Activated naive CD4-positive, alpha-beta T cell treated with anti-CD3 and anti-CD28 coated beads for 36 hours (primary cell): ENCODE measurements at regions not wholly inside any gene's neighbourhood (a gene's known extent, or its start where the extent isn't known, plus 50 kb on each side); places are given as distances from the start of the nearest gene placed in this dataset.

Experiments
- CTCF ChIA-PET: fragments of 350-600 bp; sonication (Branson Sonifier 250); formaldehyde crosslinking; loops from one replicate; lab custom pipeline; 2021; ENCODE audit warnings: antibody characterized with exemption; lab: Charles Lee
- DNase-seq: peaks from one replicate; pipeline ENCODE4 v3.0.0-alpha.2; 2020
- H3K27ac Mint-ChIP-seq: one replicate; pipeline ENCODE4 v1.8.0; 2021; ENCODE audit warnings: mild to moderate bottlenecking, mixed read lengths
- H3K27me3 Mint-ChIP-seq: one replicate; pipeline ENCODE4 v1.8.0; 2021; ENCODE audit warnings: low read depth, mixed read lengths
- H3K36me3 Mint-ChIP-seq: one replicate; pipeline ENCODE4 v1.8.0; 2021; ENCODE audit warnings: low read depth, mixed read lengths
- H3K4me1 Mint-ChIP-seq: one replicate; pipeline ENCODE4 v1.8.0; 2021; ENCODE audit warnings: low read depth, mixed read lengths
- H3K4me3 Mint-ChIP-seq: one replicate; pipeline ENCODE4 v1.8.0; 2021; ENCODE audit warnings: mild to moderate bottlenecking, moderate library complexity, mixed read lengths
- H3K9me3 Mint-ChIP-seq: one replicate; pipeline ENCODE4 v1.8.0; 2021; ENCODE audit warnings: mixed read lengths
- intact Hi-C: fragments of 100-400 bp; cut with micrococcal nuclease; formaldehyde crosslinking; loops from one replicate; pipeline ENCODE4 v1.15.1; 2023

- CTCF ChIA-PET = no interaction called here
- no peaks in the 10 kb centered on the region for H3K36me3 Mint-ChIP-seq
- no peaks in the 10 kb centered on the region for H3K27me3 Mint-ChIP-seq
- no peak overlapping the region for H3K27ac Mint-ChIP-seq
- H3K9me3 Mint-ChIP-seq = no peaks in the 10 kb centered on the region
- H3K4me1 Mint-ChIP-seq = no peaks in the 10 kb centered on the region
- intact Hi-C loops = no loop called here
- H3K4me3 Mint-ChIP-seq = no peak overlapping the region
- DNase-seq = no peak
Measured at GRCh38 chr9:108188482-108188881, 667.3 kb downstream of the ACTL7B start.

- DNase-seq = no peak
- CTCF ChIA-PET = no interaction called here
- no peaks in the 10 kb centered on the region for H3K27me3 Mint-ChIP-seq
- no peaks in the 10 kb centered on the region for H3K36me3 Mint-ChIP-seq
- H3K27ac Mint-ChIP-seq = no peak overlapping the region
- no peaks in the 10 kb centered on the region for H3K4me1 Mint-ChIP-seq
- no peaks in the 10 kb centered on the region for H3K9me3 Mint-ChIP-seq
- intact Hi-C loops = no loop called here
- no peak overlapping the region for H3K4me3 Mint-ChIP-seq
Measured at GRCh38 chr9:108186642-108187395, 669.0 kb downstream of the ACTL7B start.

- CTCF ChIA-PET = no interaction called here
- no peaks in the 10 kb centered on the region for H3K27me3 Mint-ChIP-seq
- no peak overlapping the region for H3K4me3 Mint-ChIP-seq
- no peak overlapping the region for H3K27ac Mint-ChIP-seq
- H3K4me1 Mint-ChIP-seq = no peaks in the 10 kb centered on the region
- H3K9me3 Mint-ChIP-seq = no peaks in the 10 kb centered on the region
- DNase-seq = no peak
- intact Hi-C loops = no loop called here
- H3K36me3 Mint-ChIP-seq = no peaks in the 10 kb centered on the region
Measured at GRCh38 chr9:108185613-108186012, 670.2 kb downstream of the ACTL7B start.

DNA sequence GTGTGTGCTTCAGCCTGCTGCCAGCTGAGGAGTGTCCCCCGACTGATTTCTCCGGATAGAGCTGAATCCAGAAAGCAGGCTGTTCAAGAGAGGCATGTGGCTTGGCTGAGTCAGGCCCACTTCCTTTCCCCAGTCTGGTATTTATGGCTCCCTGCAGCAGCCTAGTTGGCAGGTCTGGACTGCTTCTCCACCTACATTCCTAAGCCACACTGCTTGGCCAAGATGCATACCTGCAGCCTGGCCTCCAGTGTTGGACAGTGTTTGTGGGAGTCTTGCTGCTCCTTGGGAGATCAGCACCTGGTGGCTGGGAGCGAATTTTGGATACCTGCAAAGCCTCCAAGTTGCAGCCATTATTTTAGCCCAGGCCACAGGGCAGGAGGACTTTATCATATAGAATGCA, 670.8 kb downstream of the ACTL7B start:
- Mint-ChIP-seq H3K27me3 (no peaks in the 10 kb centered on the region), H3K4me3 (no peak overlapping the region), H3K4me1 (no peaks in the 10 kb centered on the region), H3K36me3 (no peaks in the 10 kb centered on the region), H3K27ac (no peak overlapping the region), H3K9me3 (no peaks in the 10 kb centered on the region)
- intact Hi-C loops = no loop called here
- no peak for DNase-seq
- CTCF ChIA-PET = no interaction called here

- H3K27ac Mint-ChIP-seq = no peak overlapping the region
- intact Hi-C loops = no loop called here
- no peak for DNase-seq
- no peaks in the 10 kb centered on the region for H3K9me3 Mint-ChIP-seq
- no peaks in the 10 kb centered on the region for H3K36me3 Mint-ChIP-seq
- H3K4me1 Mint-ChIP-seq = no peaks in the 10 kb centered on the region
- H3K4me3 Mint-ChIP-seq = no peak overlapping the region
- CTCF ChIA-PET = no interaction called here
- H3K27me3 Mint-ChIP-seq = no peaks in the 10 kb centered on the region
Measured at GRCh38 chr9:108184009-108184408, 671.8 kb downstream of the ACTL7B start.

DNA sequence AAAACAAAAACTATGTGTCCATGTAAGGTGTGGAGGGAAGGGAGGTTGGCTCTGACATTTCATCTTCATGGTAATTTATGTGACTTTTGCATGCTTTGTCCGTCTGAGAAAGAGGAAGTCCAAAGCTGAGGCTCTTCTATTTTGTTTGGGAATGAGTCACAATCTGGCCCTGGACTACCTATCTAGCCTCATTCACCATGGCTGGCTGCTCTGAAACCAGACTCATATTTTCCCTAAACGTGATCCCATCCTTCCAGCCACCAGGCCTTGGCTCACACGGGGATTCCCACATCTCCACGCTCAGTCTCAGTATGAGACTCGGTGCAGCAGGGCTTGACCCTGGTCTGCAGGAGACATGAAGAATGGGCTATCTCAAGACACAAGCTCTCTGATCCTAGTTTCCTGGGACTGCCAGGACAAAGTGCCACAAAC, 672.8 kb downstream of the ACTL7B start:
- intact Hi-C loops = no loop called here
- DNase-seq = no peak
- CTCF ChIA-PET = no interaction called here
- no peaks in the 10 kb centered on the region for H3K36me3 Mint-ChIP-seq
- no peaks in the 10 kb centered on the region for H3K4me1 Mint-ChIP-seq
- no peaks in the 10 kb centered on the region for H3K9me3 Mint-ChIP-seq
- H3K27ac Mint-ChIP-seq = no peak overlapping the region
- no peaks in the 10 kb centered on the region for H3K27me3 Mint-ChIP-seq
- no peak overlapping the region for H3K4me3 Mint-ChIP-seq

DNA sequence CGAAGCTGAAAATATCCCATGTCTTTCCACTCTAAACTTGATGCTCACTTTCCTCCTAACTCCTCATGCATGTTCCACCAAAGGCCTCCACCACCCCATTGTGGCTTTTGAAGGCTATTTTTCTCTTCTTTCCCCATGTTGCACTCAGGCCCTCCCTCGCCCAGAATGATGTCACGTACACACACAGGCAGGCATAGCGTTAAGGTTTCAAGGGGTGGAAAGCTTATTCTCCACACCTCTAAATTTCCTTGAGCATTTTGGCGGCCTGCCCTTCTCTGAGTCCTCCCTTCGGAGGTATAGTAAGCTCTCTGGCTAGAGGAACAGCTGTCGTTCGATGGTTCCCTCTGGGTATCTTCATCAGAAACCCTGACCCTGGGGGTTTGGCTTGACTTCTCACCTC, 673.5 kb downstream of the ACTL7B start:
- H3K9me3 Mint-ChIP-seq = no peaks in the 10 kb centered on the region
- no peak overlapping the region for H3K4me3 Mint-ChIP-seq
- no peaks in the 10 kb centered on the region for H3K36me3 Mint-ChIP-seq
- no peaks in the 10 kb centered on the region for H3K4me1 Mint-ChIP-seq
- H3K27me3 Mint-ChIP-seq = no peaks in the 10 kb centered on the region
- CTCF ChIA-PET = no interaction called here
- H3K27ac Mint-ChIP-seq = no peak overlapping the region
- intact Hi-C loops = no loop called here
- no peak for DNase-seq

DNA sequence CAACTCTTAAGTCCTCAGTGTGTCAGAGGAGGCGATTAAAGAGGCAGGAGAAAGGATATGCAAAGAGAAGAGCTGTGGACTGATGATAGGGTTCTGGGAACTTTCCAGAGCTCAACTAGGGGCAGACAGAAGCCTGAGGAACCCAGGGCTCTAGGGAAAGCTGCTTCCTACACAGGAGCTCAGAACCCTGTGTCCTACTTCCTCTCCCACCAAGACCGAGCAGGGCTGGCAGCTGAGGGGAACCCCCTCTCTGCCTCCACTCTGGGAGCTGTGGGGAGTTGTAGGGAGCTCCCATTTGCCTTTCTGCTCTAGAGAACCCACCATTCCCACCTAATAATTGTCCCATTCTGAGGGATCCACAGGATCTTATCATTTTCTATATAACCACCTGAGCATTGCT, 674.3 kb downstream of the ACTL7B start:
- Mint-ChIP-seq H3K4me1 (no peaks in the 10 kb centered on the region), H3K36me3 (no peaks in the 10 kb centered on the region), H3K9me3 (peaks cover 3% of the 10 kb centered on the region), H3K27ac (no peak overlapping the region), H3K4me3 (no peak overlapping the region), H3K27me3 (no peaks in the 10 kb centered on the region)
- intact Hi-C loops = no loop called here
- DNase-seq = no peak
- CTCF ChIA-PET = no interaction called here

- H3K4me1 Mint-ChIP-seq = no peaks in the 10 kb centered on the region
- H3K27ac Mint-ChIP-seq = no peak overlapping the region
- DNase-seq = no peak
- H3K4me3 Mint-ChIP-seq = no peak overlapping the region
- H3K36me3 Mint-ChIP-seq = no peaks in the 10 kb centered on the region
- peaks cover 3% of the 10 kb centered on the region for H3K27me3 Mint-ChIP-seq
- CTCF ChIA-PET = no interaction called here
- H3K9me3 Mint-ChIP-seq = peaks cover 6% of the 10 kb centered on the region
- intact Hi-C loops = no loop called here
Measured at GRCh38 chr9:108180541-108180940, 675.2 kb downstream of the ACTL7B start.

- Mint-ChIP-seq H3K4me1 (no peaks in the 10 kb centered on the region), H3K9me3 (peaks cover 8% of the 10 kb centered on the region), H3K4me3 (no peak overlapping the region), H3K27ac (no peak overlapping the region), H3K27me3 (peaks cover 3% of the 10 kb centered on the region), H3K36me3 (no peaks in the 10 kb centered on the region)
- CTCF ChIA-PET = no interaction called here
- DNase-seq = no peak
- intact Hi-C loops = no loop called here
Measured at GRCh38 chr9:108178318-108178717, 677.5 kb downstream of the ACTL7B start.

GRCh38 chr9:108168236-108168850, 678.8 kb upstream of the KLF4 start:
- Mint-ChIP-seq H3K9me3 (peaks cover 15% of the 10 kb centered on the region), H3K36me3 (peaks cover 1% of the 10 kb centered on the region), H3K27me3 (no peaks in the 10 kb centered on the region), H3K4me1 (no peaks in the 10 kb centered on the region), H3K4me3 (no peak overlapping the region), H3K27ac (no peak overlapping the region)
- no peak for DNase-seq
- CTCF ChIA-PET = no interaction called here
- intact Hi-C loops = no loop called here

DNA sequence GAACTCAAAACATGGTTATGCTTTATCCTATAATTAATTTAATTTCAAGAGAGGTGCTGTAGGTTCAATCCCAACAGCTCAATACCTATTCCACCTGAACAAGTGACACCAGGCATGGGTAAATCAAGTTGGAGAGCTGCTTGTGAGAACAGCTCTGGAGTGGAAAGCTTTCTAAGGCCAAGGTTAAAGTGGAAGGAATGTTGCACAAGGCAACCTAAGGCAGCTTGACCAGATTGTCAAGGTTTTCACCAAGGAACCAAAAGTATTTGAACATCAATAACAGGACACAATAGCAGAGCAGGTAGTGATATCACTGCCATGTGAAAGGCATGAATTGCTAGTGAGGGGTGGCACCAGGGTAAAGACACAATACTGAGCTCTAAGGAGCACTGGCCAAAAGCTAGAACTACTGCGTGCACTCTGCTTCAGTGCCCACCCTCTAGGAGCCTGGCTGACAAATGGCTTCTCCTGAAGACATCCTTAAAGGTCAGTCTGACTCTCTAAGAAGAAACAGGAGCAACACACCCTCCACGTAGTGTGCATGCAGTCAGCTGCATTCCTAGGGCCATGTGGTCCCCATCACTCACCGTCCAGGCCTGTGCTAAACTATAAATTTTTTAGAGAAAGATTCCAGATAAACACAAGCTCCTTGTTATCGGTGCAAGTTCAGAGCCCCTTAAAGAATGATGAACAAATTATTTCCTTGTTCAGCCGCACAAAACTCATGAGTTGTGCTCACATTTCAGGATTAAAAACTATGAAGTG, 677.7 kb upstream of the KLF4 start:
- Mint-ChIP-seq H3K9me3 (peaks cover 10% of the 10 kb centered on the region), H3K36me3 (peaks cover 1% of the 10 kb centered on the region), H3K27ac (no peak overlapping the region), H3K4me3 (no peak overlapping the region), H3K27me3 (no peaks in the 10 kb centered on the region), H3K4me1 (no peaks in the 10 kb centered on the region)
- DNase-seq = no peak
- CTCF ChIA-PET = no interaction called here
- intact Hi-C loops = no loop called here

DNA sequence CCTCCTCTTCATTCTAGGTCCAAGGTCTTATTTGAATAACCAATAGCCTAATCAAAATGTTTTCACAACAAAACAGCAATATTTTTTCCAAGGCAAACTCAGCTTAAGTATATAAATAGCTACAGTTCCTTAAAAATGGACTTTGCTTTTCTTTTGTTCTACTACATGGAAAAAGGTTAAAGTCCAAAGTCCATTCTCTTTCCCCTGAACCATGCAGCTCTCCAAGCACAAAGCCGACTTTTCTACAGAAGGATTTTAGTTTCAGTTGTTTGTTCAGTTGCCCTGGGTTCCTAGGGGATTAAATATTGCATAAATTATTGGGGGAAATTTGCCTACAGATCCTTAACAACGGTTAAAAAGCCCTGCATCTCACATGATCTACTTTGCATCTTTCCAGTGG, 677.0 kb upstream of the KLF4 start:
- H3K9me3 Mint-ChIP-seq = peaks cover 4% of the 10 kb centered on the region
- peaks cover 1% of the 10 kb centered on the region for H3K36me3 Mint-ChIP-seq
- intact Hi-C loops = no loop called here
- H3K4me3 Mint-ChIP-seq = no peak overlapping the region
- H3K27ac Mint-ChIP-seq = no peak overlapping the region
- H3K27me3 Mint-ChIP-seq = no peaks in the 10 kb centered on the region
- H3K4me1 Mint-ChIP-seq = no peaks in the 10 kb centered on the region
- no peak for DNase-seq
- CTCF ChIA-PET = no interaction called here
